ENCODE measurements at regions not wholly inside any gene's neighbourhood (a gene's known extent, or its start where the extent isn't known, plus 50 kb on each side); places are given as distances from the start of the nearest gene placed in this dataset.

GRCh38 chr10:33841678-33842077 lies 507.2 kb upstream of the NRP1 start:
- Mint-ChIP-seq H3K36me3 (ENCODE audit: insufficient read depth in 1 of 3, low read depth in 3 of 3) (peaks cover 25 to 43% (median 27%) of the 10 kb centered on the region in 3 experiments), H3K4me3 (no peak overlapping the region), H3K27ac (no peak overlapping the region), H3K27me3 (ENCODE audit: low read depth) (no peaks in the 10 kb centered on the region), H3K9me3 (peaks cover 32 to 37% of the 10 kb centered on the region in 2 experiments), H3K4me1 (peaks cover 5 to 8% of the 10 kb centered on the region in 2 experiments; a peak in 2 of 4 replicates)
- Histone ChIP-seq H2BK20ac (ENCODE audit: low read depth, low read length, poor library complexity, severe bottlenecking) (no peak overlapping the region), H3K56ac (ENCODE audit: insufficient read length, low read depth, low read length) (no peak overlapping the region), H2BK5ac (ENCODE audit: insufficient read length, low read length) (no peak overlapping the region), H2AFZ (ENCODE audit: low read length) (no peak overlapping the region), H3K4me2 (ENCODE audit: insufficient read depth, insufficient read length, low read length) (no peak overlapping the region), H2BK12ac (ENCODE audit: insufficient read length, low read depth, low read length) (no peak overlapping the region), H3K4me1 (ENCODE audit: insufficient read depth, low read length) (no peaks in the 10 kb centered on the region), H4K8ac (replicated peaks; ENCODE audit: insufficient read length, low read depth, low read length) (no peak overlapping the region), H3K9ac (ENCODE audit: extremely low read depth, insufficient read length, low read length) (no peak overlapping the region), H2BK15ac (ENCODE audit: low read depth, low read length) (no peak overlapping the region), H3K27me3 (ENCODE audit: insufficient read depth, low read length) (no peaks in the 10 kb centered on the region), H3T11ph (ENCODE audit: low read length) (no peak overlapping the region), H3K4ac (ENCODE audit: low read depth, low read length) (no peak overlapping the region), H3K9me3 (ENCODE audit: control insufficient read depth, low read depth, low read length) (peaks cover 6% of the 10 kb centered on the region), H3K79me2 (ENCODE audit: insufficient read depth, low read length) (no peaks in the 10 kb centered on the region), H3K14ac (ENCODE audit: insufficient read depth, low read length) (no peak overlapping the region), H3K23ac (ENCODE audit: insufficient read length, low read depth, low read length) (no peak overlapping the region), H3K23me2 (ENCODE audit: insufficient read length, low read depth, low read length, poor library complexity, severe bottlenecking) (no peaks in the 10 kb centered on the region), H2BK120ac (ENCODE audit: low read depth, low read length, poor library complexity, severe bottlenecking) (no peak overlapping the region), H4K20me1 (ENCODE audit: control insufficient read depth, insufficient read depth, insufficient read length) (no peaks in the 10 kb centered on the region), H2AK5ac (ENCODE audit: insufficient read length, low read length) (no peak overlapping the region), H3K27ac (ENCODE audit: insufficient read length, low read depth, low read length) (no peak overlapping the region), H3K18ac (ENCODE audit: insufficient read length, low read depth, low read length) (no peak overlapping the region), H3K79me1 (ENCODE audit: insufficient read depth, low read depth, low read length, poor library complexity, severe bottlenecking) (no peaks in the 10 kb centered on the region), H4K5ac (ENCODE audit: insufficient read length, low read depth, low read length) (no peak overlapping the region), H4K91ac (ENCODE audit: insufficient read length, low read depth, low read length) (no peak overlapping the region)
- TF ChIP-seq CTCF (conservative IDR thresholded peaks at IDR 0.05), result no peak
- no CpG with 5 or more reads among the region's 2 CpGs for WGBS (ENCODE audit: extremely low coverage, insufficient read length, low lambda C conversion rate)
- DNase-seq, result no peak

Measured in H9 (cell line).